Body of pancreas (tissue), 4 donors: ENCODE measurements at regions not wholly inside any gene's neighbourhood (a gene's known extent, or its start where the extent isn't known, plus 50 kb on each side); places are given as distances from the start of the nearest gene placed in this dataset.

Source experiments
- POLR2A ChIP-seq, 3 donors: fragments of 450-650 bp; IDR thresholded peaks; one replicate each; pipeline ENCODE4 v1.6.1; 2016; ENCODE audit warnings: antibody characterized with exemption in 3 of 3, mild to moderate bottlenecking in 2 of 3
- TF ChIP-seq, protein P1 (sequence below), 7 experiments: fragments of 450-650 bp in 4 of 7; fragments of 200-600 bp in 3 of 7; sonication (generic) in 3 of 7; IDR thresholded peaks; one replicate each; pipeline ENCODE4 v1.5.1; 2016 to 2019; ENCODE audit warnings: antibody characterized with exemption in 7 of 7

DNA sequence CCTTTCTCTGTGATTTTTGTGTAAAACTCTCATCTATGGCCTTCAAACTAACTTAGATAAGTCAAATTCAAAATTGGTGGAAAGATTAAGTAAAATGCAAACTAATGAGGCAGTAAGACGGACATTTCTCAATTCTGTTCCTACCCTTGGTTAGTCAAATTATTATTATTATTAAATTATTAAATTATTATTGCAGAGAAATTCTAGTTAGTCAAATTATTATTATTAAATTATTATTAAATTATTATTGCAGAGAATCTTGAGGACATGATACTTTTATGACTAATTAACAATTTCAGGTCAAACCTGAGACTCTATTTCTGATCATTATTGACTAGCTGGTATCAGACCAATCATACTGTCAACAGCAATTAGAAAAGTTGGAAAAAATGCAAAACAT lies 845.0 kb upstream of the NECTIN3 start:
- no peak for TF ChIP-seq POLR2A (IDR thresholded peaks at IDR 0.05)
- TF ChIP-seq, protein P1, sequence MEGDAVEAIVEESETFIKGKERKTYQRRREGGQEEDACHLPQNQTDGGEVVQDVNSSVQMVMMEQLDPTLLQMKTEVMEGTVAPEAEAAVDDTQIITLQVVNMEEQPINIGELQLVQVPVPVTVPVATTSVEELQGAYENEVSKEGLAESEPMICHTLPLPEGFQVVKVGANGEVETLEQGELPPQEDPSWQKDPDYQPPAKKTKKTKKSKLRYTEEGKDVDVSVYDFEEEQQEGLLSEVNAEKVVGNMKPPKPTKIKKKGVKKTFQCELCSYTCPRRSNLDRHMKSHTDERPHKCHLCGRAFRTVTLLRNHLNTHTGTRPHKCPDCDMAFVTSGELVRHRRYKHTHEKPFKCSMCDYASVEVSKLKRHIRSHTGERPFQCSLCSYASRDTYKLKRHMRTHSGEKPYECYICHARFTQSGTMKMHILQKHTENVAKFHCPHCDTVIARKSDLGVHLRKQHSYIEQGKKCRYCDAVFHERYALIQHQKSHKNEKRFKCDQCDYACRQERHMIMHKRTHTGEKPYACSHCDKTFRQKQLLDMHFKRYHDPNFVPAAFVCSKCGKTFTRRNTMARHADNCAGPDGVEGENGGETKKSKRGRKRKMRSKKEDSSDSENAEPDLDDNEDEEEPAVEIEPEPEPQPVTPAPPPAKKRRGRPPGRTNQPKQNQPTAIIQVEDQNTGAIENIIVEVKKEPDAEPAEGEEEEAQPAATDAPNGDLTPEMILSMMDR (IDR thresholded peaks at IDR 0.05), result no peak
